HCT116 (cell line): ENCODE measurements at regions not wholly inside any gene's neighbourhood (a gene's known extent, or its start where the extent isn't known, plus 50 kb on each side); places are given as distances from the start of the nearest gene placed in this dataset.

ENCODE experiments used
- ATAC-seq: fragments of 200-7000 bp; cut with Tn5 transposase; 2 replicates; pipeline ENCODE4 v1.9.1; 2020; ENCODE audit warnings: mild to moderate bottlenecking, moderate library complexity
- BruUV-seq: library from RNA; stranded (reverse); fragments of 400-500 nt; replicated peaks from 2 replicates; lab custom pipeline; 2021; lab: Mats Ljungman, UMichigan
- CTCF ChIA-PET: fragments of 300-600 bp; sonication (Branson Sonifier 250); formaldehyde crosslinking; loops from one replicate; lab custom pipeline; 2021; ENCODE audit warnings: antibody characterized with exemption; lab: Charles Lee
- POLR2A ChIA-PET: fragments of 300-600, 350-600 bp; sonication (Branson Sonifier 250); formaldehyde crosslinking; loops from one replicate; lab custom pipeline; 2021; ENCODE audit warnings: antibody characterized with exemption; lab: Charles Lee
- RAD21 ChIA-PET, 2 experiments: fragments of 300-600 bp; sonication (Branson Sonifier 250); formaldehyde crosslinking; loops; one replicate each; lab custom pipeline; 2023; ENCODE audit warnings: low total read pairs in 2 of 2; ENCODE audit not compliant: uncharacterized antibody in 2 of 2, unreplicated experiment in 2 of 2, low non-redundant PET in 1 of 2; lab: Charles Lee
- DNase-seq: peaks from one replicate; pipeline ENCODE4 v3.0.0-alpha.2; 2010; ENCODE audit warnings: low read depth, low spot score
- H2AFZ ChIP-seq: fragments of 200-600 bp; shearing (Covaris generic), sonication (generic); 2 replicates; pipeline ENCODE4 v1.6.1; 2017; ENCODE audit warnings: low read depth, mixed run types, mixed read lengths, antibody characterized with exemption, low read length; ENCODE audit not compliant: poor library complexity, severe bottlenecking
- H3K27ac ChIP-seq: 2 replicates; pipeline ENCODE4 v1.5.1; 2012; ENCODE audit warnings: low read depth, low read length
- H3K27me3 ChIP-seq: fragments of 200-600 bp; sonication (generic); 2 replicates; pipeline ENCODE4 v1.6.1; 2016; ENCODE audit warnings: mixed run types, low read length, mixed read lengths; ENCODE audit not compliant: insufficient read depth
- H3K36me3 ChIP-seq, 2 experiments: fragments of 200-500 bp in 1 of 2; fragments of 200-600 bp in 1 of 2; sonication (Bioruptor generic) in 1 of 2; sonication (generic) in 1 of 2; 2 replicates each; pipeline versions ENCODE4 v1.5.1 to v1.6.1; 2014 to 2016; ENCODE audit warnings: low read length in 2 of 2, inconsistent platforms in 1 of 2, mixed read lengths in 1 of 2, mixed run types in 1 of 2; ENCODE audit not compliant: insufficient read depth in 2 of 2, control insufficient read depth in 1 of 2
- H3K4me1 ChIP-seq, 2 experiments: fragments of 200-600 bp in 1 of 2; sonication (generic) in 1 of 2; 2 replicates each; pipeline versions ENCODE4 v1.5.1 to v1.6.1; 2012 to 2017; ENCODE audit warnings: low read length in 2 of 2, inconsistent platforms in 1 of 2, mild to moderate bottlenecking in 1 of 2, mixed read lengths in 1 of 2, mixed run types in 1 of 2, moderate library complexity in 1 of 2; ENCODE audit not compliant: insufficient read depth in 2 of 2, control insufficient read depth in 1 of 2
- H3K4me2 ChIP-seq: fragments of 200-600 bp; sonication (generic); 2 replicates; pipeline ENCODE4 v1.6.1; 2017; ENCODE audit warnings: mixed run types, low read length, mixed read lengths
- H3K4me3 ChIP-seq, 2 experiments: fragments of 200-600 bp in 1 of 2; sonication (generic) in 1 of 2; replicated peaks in 1 of 2; 2 replicates each; pipeline ENCODE4 v1.5.1; 2011 to 2016; ENCODE audit warnings: low read length in 2 of 2, control low read depth in 1 of 2, low read depth in 1 of 2, mild to moderate bottlenecking in 1 of 2, mixed read lengths in 1 of 2, mixed run types in 1 of 2
- H3K79me2 ChIP-seq: fragments of 200-600 bp; sonication (generic); 2 replicates; pipeline ENCODE4 v1.6.1; 2017; ENCODE audit warnings: mild to moderate bottlenecking, mixed run types, low read length, moderate library complexity, mixed read lengths; ENCODE audit not compliant: insufficient read depth
- H3K9ac ChIP-seq: fragments of 200-600 bp; sonication (generic); 2 replicates; pipeline ENCODE4 v1.6.1; 2016; ENCODE audit warnings: low read length, mixed read lengths
- H3K9me2 ChIP-seq: fragments of 200-600 bp; sonication (generic), shearing (Covaris generic); 2 replicates; pipeline ENCODE4 v1.6.1; 2017; ENCODE audit warnings: mixed run types, mild to moderate bottlenecking, moderate library complexity; ENCODE audit not compliant: insufficient read depth
- H3K9me3 ChIP-seq, 2 experiments: fragments of 200-500 bp in 1 of 2; fragments of 200-600 bp in 1 of 2; sonication (Bioruptor generic) in 1 of 2; sonication (generic) in 1 of 2; 2 replicates each; pipeline ENCODE4 v1.6.1; 2014 to 2017; ENCODE audit warnings: low read length in 2 of 2, mixed read lengths in 2 of 2, inconsistent platforms in 1 of 2, low read depth in 1 of 2, mild to moderate bottlenecking in 1 of 2, mixed run types in 1 of 2, moderate library complexity in 1 of 2; ENCODE audit not compliant: control insufficient read depth in 1 of 2, insufficient read depth in 1 of 2
- H4K20me1 ChIP-seq: fragments of 200-600 bp; sonication (generic), shearing (Covaris generic); 2 replicates; pipeline ENCODE4 v1.6.1; 2017; ENCODE audit warnings: mixed run types, mild to moderate bottlenecking, moderate library complexity; ENCODE audit not compliant: insufficient read depth
- ATF3 ChIP-seq: IDR thresholded peaks from 2 replicates; pipeline ENCODE4 v1.6.1; 2012
- EZH2phosphoT487 ChIP-seq: fragments of 200-600 bp; IDR thresholded peaks from 2 replicates; pipeline ENCODE4 v1.6.1; 2018; ENCODE audit warnings: antibody characterized with exemption, borderline replicate concordance
- FOSL1 ChIP-seq: IDR thresholded peaks from 2 replicates; pipeline ENCODE4 v1.6.1; 2012; ENCODE audit warnings: low read depth
- JUND ChIP-seq: IDR thresholded peaks from 2 replicates; pipeline ENCODE4 v1.6.1; 2012
- MAX ChIP-seq: IDR thresholded peaks from 2 replicates; pipeline ENCODE4 v1.6.1; 2012
- POLR2AphosphoS5 ChIP-seq: IDR thresholded peaks from 2 replicates; pipeline ENCODE4 v1.6.1; 2011; ENCODE audit warnings: mild to moderate bottlenecking, low read depth, low read length, moderate library complexity
- SIN3A ChIP-seq: IDR thresholded peaks from 2 replicates; pipeline ENCODE4 v1.6.1; 2012; ENCODE audit warnings: low read depth
- TCF7L2 ChIP-seq: IDR thresholded peaks from 2 replicates; pipeline ENCODE4 v1.7.0; 2011; ENCODE audit warnings: borderline replicate concordance, inconsistent platforms; ENCODE audit not compliant: insufficient read depth, insufficient read length; ENCODE audit errors: extremely low read depth
- YY1 ChIP-seq: IDR thresholded peaks from 2 replicates; pipeline ENCODE4 v1.6.1; 2011; ENCODE audit warnings: low read length, low read depth, moderate library complexity, mild to moderate bottlenecking; ENCODE audit not compliant: insufficient replicate concordance; ENCODE audit errors: extremely low read depth
- ZBTB33 ChIP-seq: IDR thresholded peaks from 2 replicates; pipeline ENCODE4 v1.6.1; 2011; ENCODE audit warnings: mild to moderate bottlenecking, low read length, moderate library complexity; ENCODE audit not compliant: insufficient replicate concordance; ENCODE audit errors: extremely low read depth
- ZFX ChIP-seq: fragments of 450-650 bp; IDR thresholded peaks from 2 replicates; pipeline ENCODE4 v1.6.1; 2017
- intact Hi-C: fragments of 100-400 bp; cut with micrococcal nuclease; formaldehyde crosslinking; loops from 2 replicates; pipeline ENCODE4 v1.10.0; 2022

- BruUV-seq = no TSS peak
- Histone ChIP-seq H2AFZ (no peak overlapping the region), H3K9me2 (no peaks in the 10 kb centered on the region), H3K4me1 (no peaks in the 10 kb centered on the region), H3K9ac (no peak overlapping the region), H3K4me3 (no peak overlapping the region), H3K9me3 (no peaks in the 10 kb centered on the region), H3K36me3 (no peaks in the 10 kb centered on the region), H3K4me2 (no peak overlapping the region), H3K79me2 (no peaks in the 10 kb centered on the region), H3K27me3 (peaks cover 19% of the 10 kb centered on the region), H4K20me1 (no peaks in the 10 kb centered on the region), H3K27ac (no peak overlapping the region)
- POLR2A ChIA-PET = no interaction called here
- no peak for TF ChIP-seq ZBTB33
- no peak for TF ChIP-seq MAX
- no peak for TF ChIP-seq EZH2phosphoT487
- TF ChIP-seq ATF3 = no peak
- no peak for TF ChIP-seq FOSL1
- TF ChIP-seq JUND = no peak
- TF ChIP-seq ZFX = no peak
- intact Hi-C loops = no loop called here
- CTCF ChIA-PET = no interaction called here
- RAD21 ChIA-PET = no interaction called here
- DNase-seq (no peak), ATAC-seq (no peak)
Measured at GRCh38 chr13:94813920-94814475, 101.7 kb upstream of the SOX21 start.

GRCh38 chr13:94811753-94812152 lies 99.4 kb upstream of the SOX21 start:
- ChIA-PET RAD21 (no interaction called here), POLR2A (no interaction called here), CTCF (no interaction called here)
- Histone ChIP-seq H3K4me3 (no peak overlapping the region), H2AFZ (no peak overlapping the region), H3K4me2 (no peak overlapping the region), H3K27me3 (peaks cover 23% of the 10 kb centered on the region), H3K9me2 (no peaks in the 10 kb centered on the region), H3K79me2 (no peaks in the 10 kb centered on the region), H3K27ac (no peak overlapping the region), H3K9ac (no peak overlapping the region), H3K36me3 (no peaks in the 10 kb centered on the region), H4K20me1 (no peaks in the 10 kb centered on the region; the same call in 1 of the 2 replicates), H3K9me3 (no peaks in the 10 kb centered on the region), H3K4me1 (no peaks in the 10 kb centered on the region)
- DNase-seq (no peak), ATAC-seq (no peak)
- intact Hi-C loops = no loop called here
- BruUV-seq = no TSS peak
- TF ChIP-seq YY1 (no peak), ZBTB33 (no peak), SIN3A (no peak), ZFX (no peak), FOSL1 (no peak), POLR2AphosphoS5 (no peak), TCF7L2 (no peak), MAX (no peak)
